Activated gamma-delta T cell treated with Interleukin-2 at 50 U/mL for 16 hours (primary cell): ENCODE measurements at regions not wholly inside any gene's neighbourhood (a gene's known extent, or its start where the extent isn't known, plus 50 kb on each side); places are given as distances from the start of the nearest gene placed in this dataset.

Source experiments
- DNase-seq: peaks from one replicate; pipeline ENCODE4 v3.0.0-alpha.2; 2020

GRCh38 chr6:166747644-166748595 is 120.9 kb upstream of the RPS6KA2 start:
- no peak for DNase-seq

DNA sequence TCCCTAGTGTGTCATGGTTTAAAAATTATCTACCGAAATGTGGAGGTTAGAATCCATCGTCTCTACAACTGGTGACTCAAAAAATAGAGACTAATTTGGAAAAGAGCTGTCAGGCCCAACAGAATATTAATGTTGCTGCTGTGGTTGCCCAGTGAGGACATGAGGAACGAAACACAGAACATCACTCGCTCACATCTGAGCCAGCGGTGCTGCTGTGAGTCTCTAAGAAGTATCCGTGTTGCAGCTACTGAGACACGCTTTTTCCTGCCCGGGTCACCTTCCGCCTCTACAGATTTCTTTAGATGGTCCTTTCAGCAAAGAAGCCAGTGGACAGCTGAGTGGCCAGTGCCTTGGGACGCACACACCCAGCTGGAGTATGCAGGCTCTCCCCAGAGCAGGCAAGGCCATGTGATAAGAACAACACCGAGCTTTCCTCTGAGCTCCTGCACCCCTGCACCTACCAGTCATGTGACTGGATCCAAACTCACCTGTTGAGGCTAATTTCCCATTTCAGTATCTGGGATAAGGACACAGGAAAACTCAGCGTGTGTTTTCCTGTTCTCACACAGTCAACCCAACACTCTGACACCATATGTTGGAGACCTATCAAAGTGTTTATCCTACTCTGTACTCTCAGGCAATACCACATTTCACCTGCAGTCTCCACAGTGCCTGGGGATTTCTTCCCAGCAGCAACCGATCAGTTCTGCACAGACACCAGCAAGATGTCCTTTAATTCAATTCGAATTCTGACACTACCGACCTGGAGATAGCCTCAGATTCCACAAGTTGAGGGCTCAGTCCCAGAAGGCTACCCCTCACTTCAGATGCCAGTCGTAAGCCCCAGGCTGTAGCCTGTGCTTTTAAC is 119.0 kb upstream of the RPS6KA2 start:
- no peak for DNase-seq

GRCh38 chr6:166744223-166745134 is 117.4 kb upstream of the RPS6KA2 start:
- DNase-seq: no peak

DNA sequence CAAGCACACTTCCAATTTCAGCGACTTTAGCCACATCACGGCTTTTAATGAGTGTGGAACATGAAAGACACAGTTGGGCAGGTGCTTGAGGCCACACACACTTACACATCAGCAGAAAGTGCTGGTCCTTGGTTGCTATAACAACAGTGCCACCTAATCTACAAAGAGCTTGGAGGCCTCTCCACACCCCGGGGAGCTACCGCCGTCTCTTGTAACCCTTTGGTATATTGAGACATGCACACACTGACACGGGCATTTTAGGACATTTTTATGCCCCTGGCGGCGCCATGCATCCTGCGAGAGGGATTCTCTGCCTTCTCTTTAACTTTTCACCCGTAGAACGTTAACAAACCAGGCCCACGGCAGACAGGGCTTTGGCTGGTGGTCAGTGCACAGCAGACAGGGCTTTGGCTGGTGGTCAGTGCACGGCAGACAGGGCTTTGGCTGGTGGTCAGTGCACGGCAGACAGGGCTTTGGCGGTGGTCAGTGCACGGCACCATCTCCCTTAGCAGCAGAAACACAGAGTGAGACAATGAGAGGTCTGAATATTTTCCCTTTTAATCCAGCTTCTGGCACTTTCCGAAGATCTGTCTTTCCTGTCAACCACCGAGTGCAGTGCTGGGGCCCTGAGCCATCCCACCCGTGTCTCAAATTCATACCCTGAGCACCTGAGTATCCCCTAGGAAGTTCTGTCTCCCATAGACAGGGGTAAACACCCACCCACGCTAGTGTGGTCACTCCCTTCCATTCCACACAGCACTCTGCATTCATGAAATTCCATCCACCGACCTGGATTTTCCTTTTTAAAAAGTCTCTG is 116.6 kb upstream of the RPS6KA2 start:
- DNase-seq: no peak

- no peak for DNase-seq
These were observed 115.9 kb upstream of the RPS6KA2 start for GRCh38 chr6:166742981-166743380.

GRCh38 chr6:166739976-166740318 is 112.9 kb upstream of the RPS6KA2 start:
- DNase-seq: no peak

- no peak for DNase-seq
These were observed 112.3 kb upstream of the RPS6KA2 start for GRCh38 chr6:166739117-166739975.

DNA sequence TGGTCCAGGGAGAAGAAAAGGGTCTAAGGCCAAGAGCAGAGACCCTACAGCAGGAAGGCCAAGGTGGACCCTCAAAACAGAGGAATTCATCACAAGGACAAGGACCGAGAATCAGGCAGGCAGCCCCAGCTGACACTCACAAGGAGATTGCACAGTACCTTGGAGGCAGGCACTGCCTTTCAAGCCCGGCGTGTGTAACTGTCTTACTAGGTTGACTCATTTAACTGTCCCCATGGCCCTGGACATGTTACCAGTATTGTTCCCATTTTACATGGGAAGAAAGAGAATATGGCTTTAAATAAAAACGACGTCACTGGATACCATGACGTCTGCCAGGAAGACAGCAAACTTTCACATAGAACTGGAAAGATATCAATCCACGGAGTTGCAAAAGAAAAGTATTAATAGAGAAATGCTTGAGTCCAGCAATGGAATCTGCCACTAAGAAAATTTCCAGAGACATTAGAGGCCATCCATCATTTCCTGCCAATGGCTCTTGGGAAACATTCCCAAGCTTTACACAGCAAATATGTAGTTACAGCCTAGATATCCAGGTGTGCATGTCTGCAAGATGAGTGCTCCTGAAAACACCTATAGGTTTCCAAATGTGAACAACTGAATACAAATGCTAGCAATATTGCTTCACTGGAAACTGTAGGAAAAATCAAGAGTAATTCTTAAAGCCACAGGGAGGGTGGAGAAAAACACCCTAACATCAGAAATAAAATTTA is 111.5 kb upstream of the RPS6KA2 start:
- DNase-seq: no peak

- no peak for DNase-seq
These were observed 110.2 kb upstream of the RPS6KA2 start for GRCh38 chr6:166737261-166737660.

DNA sequence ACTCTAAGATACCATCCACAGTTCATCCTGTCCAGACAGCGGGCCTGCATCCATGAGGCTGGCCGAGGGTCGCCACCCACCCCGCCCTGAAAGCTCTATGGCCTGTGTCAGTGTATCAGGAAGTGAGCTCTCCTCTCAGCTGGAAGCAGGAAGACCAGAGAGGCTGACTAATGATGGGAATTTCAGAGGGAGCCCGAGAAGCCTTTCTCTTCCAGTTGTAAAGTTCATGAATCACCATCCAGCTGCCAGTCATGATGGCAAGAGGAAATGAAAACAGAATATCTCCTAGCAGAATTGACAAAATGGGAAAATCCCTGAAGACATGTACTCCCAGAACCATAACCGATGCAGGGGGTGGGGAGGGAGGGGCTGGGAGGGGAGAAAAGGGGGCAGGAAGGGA is 109.6 kb upstream of the RPS6KA2 start:
- DNase-seq: no peak

- DNase-seq: no peak
These were observed 106.8 kb upstream of the RPS6KA2 start for GRCh38 chr6:166733900-166734299.

GRCh38 chr6:166729658-166730057 is 102.6 kb upstream of the RPS6KA2 start:
- no peak for DNase-seq

- DNase-seq: no peak
These were observed 102.0 kb upstream of the RPS6KA2 start for GRCh38 chr6:166728884-166729530.

DNA sequence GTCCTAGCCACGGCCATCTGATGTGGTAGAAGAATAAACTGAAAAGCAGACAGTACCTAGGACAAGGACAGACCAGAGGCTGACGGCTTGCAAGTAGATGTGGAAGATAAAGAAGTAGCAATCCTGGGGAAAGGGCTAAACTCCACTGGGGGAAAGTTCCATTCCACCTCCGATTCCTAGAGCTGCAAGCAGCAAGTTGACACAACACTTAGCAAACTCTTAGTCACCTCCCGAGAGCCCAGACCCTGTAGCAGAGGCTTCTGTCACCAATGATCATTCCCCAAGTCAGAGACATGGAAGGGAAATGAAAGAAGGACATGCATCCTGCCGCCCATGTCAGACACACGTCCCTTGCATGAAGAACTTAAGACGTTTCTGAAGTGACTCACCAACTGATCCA is 99.2 kb upstream of the RPS6KA2 start:
- no peak for DNase-seq

- no peak for DNase-seq
These were observed 98.5 kb upstream of the RPS6KA2 start for GRCh38 chr6:166725571-166725970.

- no peak for DNase-seq
These were observed 97.5 kb upstream of the RPS6KA2 start for GRCh38 chr6:166724576-166724975.

- no peak for DNase-seq
These were observed 95.7 kb upstream of the RPS6KA2 start for GRCh38 chr6:166722785-166723184.

DNA sequence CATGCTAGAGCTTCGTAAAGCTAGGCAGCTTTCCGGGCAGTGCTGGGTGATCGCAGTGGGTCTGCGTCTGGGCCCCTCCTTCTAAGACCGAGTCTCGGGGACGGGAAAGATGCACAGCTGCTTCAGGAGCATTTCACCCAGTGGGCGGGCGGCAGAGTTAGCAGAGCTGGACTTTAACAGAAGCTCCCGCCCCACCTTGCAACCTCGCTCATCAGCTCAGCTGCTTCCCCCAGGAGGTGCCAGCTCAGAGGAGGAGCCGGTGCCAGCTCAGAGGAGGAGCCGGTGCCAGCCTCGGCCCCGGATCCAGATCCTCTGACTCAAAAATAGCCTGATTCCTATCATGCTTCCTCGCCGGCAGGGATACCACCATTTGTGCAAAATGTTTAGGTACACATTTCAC is 94.5 kb upstream of the RPS6KA2 start:
- no peak for DNase-seq

DNA sequence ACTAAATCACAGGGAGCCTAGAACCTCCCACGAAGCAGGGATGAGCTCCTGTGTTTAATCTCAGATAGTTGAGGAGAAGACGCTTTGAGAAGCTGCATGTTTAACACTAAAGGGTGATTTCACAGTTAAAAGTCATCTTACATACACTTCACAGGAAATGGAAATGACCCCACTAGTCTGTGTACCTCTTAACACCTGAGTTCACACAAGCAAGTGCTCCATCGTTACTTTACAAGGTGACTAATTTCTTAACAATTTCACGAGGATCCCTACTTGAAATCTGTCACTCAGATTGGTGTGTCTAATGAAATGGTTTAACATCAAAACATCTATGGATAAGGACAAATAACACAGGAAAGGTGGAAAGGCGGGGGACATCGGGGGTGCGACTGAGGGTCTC is 93.8 kb upstream of the RPS6KA2 start:
- DNase-seq: no peak

GRCh38 chr6:166719019-166719418 is 92.0 kb upstream of the RPS6KA2 start:
- no peak for DNase-seq
